Liver (tissue), 3 donors: ENCODE measurements at regions not wholly inside any gene's neighbourhood (a gene's known extent, or its start where the extent isn't known, plus 50 kb on each side); places are given as distances from the start of the nearest gene placed in this dataset.

Experiments used
- FOXA1 ChIP-seq: IDR thresholded peaks from 2 replicates; pipeline ENCODE4 v1.6.1; 2016; ENCODE audit warnings: antibody characterized with exemption
- FOXA2 ChIP-seq: IDR thresholded peaks from 2 replicates; pipeline ENCODE4 v1.6.1; 2016; ENCODE audit warnings: antibody characterized with exemption
- GABPA ChIP-seq, 2 donors: IDR thresholded peaks in 1 of 2; conservative IDR thresholded peaks in 1 of 2; 2 replicates each; pipeline ENCODE4 v1.6.1; 2016; ENCODE audit warnings: antibody characterized with exemption in 2 of 2, mild to moderate bottlenecking in 1 of 2, moderate library complexity in 1 of 2
- RAD21 ChIP-seq, 2 donors: IDR thresholded peaks; 2 replicates each; pipeline ENCODE4 v1.6.1; 2016; ENCODE audit warnings: antibody characterized with exemption in 2 of 2, mild to moderate bottlenecking in 2 of 2
- SP1 ChIP-seq: IDR thresholded peaks from 2 replicates; pipeline ENCODE4 v1.6.1; 2018; ENCODE audit warnings: antibody characterized with exemption, mild to moderate bottlenecking
- TAF1 ChIP-seq: conservative IDR thresholded peaks from 2 replicates; pipeline ENCODE4 v1.6.1; 2016; ENCODE audit warnings: antibody characterized with exemption, mild to moderate bottlenecking
- TF ChIP-seq, protein P1 (sequence below): fragments of 150-350 bp; IDR thresholded peaks from 2 replicates; pipeline ENCODE4 v1.5.1; 2017; ENCODE audit warnings: improper control_type of control experiment, low read depth, low read length; ENCODE audit not compliant: missing input control
- TF ChIP-seq, protein P2 (sequence below): IDR thresholded peaks from 2 replicates; pipeline ENCODE4 v1.6.1; 2016; ENCODE audit warnings: antibody characterized with exemption
- TF ChIP-seq, protein P3 (sequence below): IDR thresholded peaks from 2 replicates; pipeline ENCODE4 v1.6.1; 2016; ENCODE audit warnings: antibody characterized with exemption, mild to moderate bottlenecking
- TF ChIP-seq, protein P4 (sequence below): IDR thresholded peaks from 2 replicates; pipeline ENCODE4 v1.6.1; 2016; ENCODE audit warnings: antibody characterized with exemption
- TF ChIP-seq, protein P5 (sequence below): IDR thresholded peaks from 2 replicates; pipeline ENCODE4 v1.6.1; 2016; ENCODE audit warnings: antibody characterized with exemption
- donor health status: healthy.
- donor health status: healthy.

DNA sequence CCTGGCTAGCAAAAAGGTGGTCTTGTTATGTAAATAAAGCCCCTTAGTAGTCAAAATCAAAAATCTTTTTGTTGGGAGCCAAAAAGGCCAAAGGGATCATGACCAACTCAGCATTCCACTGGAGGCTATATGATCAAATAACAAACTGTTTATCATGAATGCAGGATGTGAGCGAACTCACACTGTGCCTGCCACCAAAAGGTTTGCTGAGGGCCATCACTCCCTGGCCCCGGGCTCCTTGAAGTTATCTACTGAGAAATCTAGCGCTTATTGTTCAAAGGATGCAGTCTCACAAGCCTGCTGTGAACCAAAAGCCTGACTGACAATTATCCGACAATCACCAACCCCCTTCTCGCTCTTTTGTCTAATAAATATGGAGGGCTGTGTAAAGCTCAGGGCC lies 107.2 kb upstream of the DDHD1 start:
- TF ChIP-seq, protein P1, sequence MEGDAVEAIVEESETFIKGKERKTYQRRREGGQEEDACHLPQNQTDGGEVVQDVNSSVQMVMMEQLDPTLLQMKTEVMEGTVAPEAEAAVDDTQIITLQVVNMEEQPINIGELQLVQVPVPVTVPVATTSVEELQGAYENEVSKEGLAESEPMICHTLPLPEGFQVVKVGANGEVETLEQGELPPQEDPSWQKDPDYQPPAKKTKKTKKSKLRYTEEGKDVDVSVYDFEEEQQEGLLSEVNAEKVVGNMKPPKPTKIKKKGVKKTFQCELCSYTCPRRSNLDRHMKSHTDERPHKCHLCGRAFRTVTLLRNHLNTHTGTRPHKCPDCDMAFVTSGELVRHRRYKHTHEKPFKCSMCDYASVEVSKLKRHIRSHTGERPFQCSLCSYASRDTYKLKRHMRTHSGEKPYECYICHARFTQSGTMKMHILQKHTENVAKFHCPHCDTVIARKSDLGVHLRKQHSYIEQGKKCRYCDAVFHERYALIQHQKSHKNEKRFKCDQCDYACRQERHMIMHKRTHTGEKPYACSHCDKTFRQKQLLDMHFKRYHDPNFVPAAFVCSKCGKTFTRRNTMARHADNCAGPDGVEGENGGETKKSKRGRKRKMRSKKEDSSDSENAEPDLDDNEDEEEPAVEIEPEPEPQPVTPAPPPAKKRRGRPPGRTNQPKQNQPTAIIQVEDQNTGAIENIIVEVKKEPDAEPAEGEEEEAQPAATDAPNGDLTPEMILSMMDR = no peak
- no peak for TF ChIP-seq GABPA (IDR thresholded peaks at IDR 0.05 in 1 of 2, conservative IDR thresholded peaks at IDR 0.05 in 1 of 2)
- TF ChIP-seq RAD21 (IDR thresholded peaks at IDR 0.05) = no peak
- no peak for TF ChIP-seq FOXA2
- TF ChIP-seq, protein P2, sequence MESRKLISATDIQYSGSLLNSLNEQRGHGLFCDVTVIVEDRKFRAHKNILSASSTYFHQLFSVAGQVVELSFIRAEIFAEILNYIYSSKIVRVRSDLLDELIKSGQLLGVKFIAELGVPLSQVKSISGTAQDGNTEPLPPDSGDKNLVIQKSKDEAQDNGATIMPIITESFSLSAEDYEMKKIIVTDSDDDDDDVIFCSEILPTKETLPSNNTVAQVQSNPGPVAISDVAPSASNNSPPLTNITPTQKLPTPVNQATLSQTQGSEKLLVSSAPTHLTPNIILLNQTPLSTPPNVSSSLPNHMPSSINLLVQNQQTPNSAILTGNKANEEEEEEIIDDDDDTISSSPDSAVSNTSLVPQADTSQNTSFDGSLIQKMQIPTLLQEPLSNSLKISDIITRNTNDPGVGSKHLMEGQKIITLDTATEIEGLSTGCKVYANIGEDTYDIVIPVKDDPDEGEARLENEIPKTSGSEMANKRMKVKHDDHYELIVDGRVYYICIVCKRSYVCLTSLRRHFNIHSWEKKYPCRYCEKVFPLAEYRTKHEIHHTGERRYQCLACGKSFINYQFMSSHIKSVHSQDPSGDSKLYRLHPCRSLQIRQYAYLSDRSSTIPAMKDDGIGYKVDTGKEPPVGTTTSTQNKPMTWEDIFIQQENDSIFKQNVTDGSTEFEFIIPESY = no peak
- TF ChIP-seq, protein P3, sequence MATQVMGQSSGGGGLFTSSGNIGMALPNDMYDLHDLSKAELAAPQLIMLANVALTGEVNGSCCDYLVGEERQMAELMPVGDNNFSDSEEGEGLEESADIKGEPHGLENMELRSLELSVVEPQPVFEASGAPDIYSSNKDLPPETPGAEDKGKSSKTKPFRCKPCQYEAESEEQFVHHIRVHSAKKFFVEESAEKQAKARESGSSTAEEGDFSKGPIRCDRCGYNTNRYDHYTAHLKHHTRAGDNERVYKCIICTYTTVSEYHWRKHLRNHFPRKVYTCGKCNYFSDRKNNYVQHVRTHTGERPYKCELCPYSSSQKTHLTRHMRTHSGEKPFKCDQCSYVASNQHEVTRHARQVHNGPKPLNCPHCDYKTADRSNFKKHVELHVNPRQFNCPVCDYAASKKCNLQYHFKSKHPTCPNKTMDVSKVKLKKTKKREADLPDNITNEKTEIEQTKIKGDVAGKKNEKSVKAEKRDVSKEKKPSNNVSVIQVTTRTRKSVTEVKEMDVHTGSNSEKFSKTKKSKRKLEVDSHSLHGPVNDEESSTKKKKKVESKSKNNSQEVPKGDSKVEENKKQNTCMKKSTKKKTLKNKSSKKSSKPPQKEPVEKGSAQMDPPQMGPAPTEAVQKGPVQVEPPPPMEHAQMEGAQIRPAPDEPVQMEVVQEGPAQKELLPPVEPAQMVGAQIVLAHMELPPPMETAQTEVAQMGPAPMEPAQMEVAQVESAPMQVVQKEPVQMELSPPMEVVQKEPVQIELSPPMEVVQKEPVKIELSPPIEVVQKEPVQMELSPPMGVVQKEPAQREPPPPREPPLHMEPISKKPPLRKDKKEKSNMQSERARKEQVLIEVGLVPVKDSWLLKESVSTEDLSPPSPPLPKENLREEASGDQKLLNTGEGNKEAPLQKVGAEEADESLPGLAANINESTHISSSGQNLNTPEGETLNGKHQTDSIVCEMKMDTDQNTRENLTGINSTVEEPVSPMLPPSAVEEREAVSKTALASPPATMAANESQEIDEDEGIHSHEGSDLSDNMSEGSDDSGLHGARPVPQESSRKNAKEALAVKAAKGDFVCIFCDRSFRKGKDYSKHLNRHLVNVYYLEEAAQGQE = no peak
- TF ChIP-seq TAF1 = no peak
- no peak for TF ChIP-seq SP1
- TF ChIP-seq, protein P4, sequence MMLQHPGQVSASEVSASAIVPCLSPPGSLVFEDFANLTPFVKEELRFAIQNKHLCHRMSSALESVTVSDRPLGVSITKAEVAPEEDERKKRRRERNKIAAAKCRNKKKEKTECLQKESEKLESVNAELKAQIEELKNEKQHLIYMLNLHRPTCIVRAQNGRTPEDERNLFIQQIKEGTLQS = no peak
- TF ChIP-seq FOXA1 = no peak
- TF ChIP-seq, protein P5, sequence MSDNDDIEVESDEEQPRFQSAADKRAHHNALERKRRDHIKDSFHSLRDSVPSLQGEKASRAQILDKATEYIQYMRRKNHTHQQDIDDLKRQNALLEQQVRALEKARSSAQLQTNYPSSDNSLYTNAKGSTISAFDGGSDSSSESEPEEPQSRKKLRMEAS = no peak
